HL-60 (cell line): ENCODE measurements at regions not wholly inside any gene's neighbourhood (a gene's known extent, or its start where the extent isn't known, plus 50 kb on each side); places are given as distances from the start of the nearest gene placed in this dataset.

Source experiments
- CTCF ChIP-seq: IDR thresholded peaks from one replicate; pipeline ENCODE4 v1.5.1; 2011; ENCODE audit warnings: low read length, control low read depth, inconsistent platforms; ENCODE audit not compliant: insufficient read depth
- POLR2AphosphoS5 ChIP-seq: IDR thresholded peaks from 2 replicates; pipeline ENCODE4 v1.6.1; 2012; ENCODE audit warnings: low read depth
- SPI1 ChIP-seq: IDR thresholded peaks from 2 replicates; pipeline ENCODE4 v1.6.1; 2012; ENCODE audit warnings: low read depth, mild to moderate bottlenecking, borderline replicate concordance
- TF ChIP-seq, protein P1 (sequence below): IDR thresholded peaks from 2 replicates; pipeline ENCODE4 v1.6.1; 2012; ENCODE audit warnings: low read depth; ENCODE audit not compliant: insufficient replicate concordance

GRCh38 chr6:144695858-144696533 is 410.9 kb downstream of the UTRN start:
- TF ChIP-seq POLR2AphosphoS5 (no peak), CTCF (no peak), SPI1 (no peak)
- TF ChIP-seq, protein P1, sequence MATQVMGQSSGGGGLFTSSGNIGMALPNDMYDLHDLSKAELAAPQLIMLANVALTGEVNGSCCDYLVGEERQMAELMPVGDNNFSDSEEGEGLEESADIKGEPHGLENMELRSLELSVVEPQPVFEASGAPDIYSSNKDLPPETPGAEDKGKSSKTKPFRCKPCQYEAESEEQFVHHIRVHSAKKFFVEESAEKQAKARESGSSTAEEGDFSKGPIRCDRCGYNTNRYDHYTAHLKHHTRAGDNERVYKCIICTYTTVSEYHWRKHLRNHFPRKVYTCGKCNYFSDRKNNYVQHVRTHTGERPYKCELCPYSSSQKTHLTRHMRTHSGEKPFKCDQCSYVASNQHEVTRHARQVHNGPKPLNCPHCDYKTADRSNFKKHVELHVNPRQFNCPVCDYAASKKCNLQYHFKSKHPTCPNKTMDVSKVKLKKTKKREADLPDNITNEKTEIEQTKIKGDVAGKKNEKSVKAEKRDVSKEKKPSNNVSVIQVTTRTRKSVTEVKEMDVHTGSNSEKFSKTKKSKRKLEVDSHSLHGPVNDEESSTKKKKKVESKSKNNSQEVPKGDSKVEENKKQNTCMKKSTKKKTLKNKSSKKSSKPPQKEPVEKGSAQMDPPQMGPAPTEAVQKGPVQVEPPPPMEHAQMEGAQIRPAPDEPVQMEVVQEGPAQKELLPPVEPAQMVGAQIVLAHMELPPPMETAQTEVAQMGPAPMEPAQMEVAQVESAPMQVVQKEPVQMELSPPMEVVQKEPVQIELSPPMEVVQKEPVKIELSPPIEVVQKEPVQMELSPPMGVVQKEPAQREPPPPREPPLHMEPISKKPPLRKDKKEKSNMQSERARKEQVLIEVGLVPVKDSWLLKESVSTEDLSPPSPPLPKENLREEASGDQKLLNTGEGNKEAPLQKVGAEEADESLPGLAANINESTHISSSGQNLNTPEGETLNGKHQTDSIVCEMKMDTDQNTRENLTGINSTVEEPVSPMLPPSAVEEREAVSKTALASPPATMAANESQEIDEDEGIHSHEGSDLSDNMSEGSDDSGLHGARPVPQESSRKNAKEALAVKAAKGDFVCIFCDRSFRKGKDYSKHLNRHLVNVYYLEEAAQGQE = no peak
